Thyroid gland (tissue), 4 donors: ENCODE measurements at regions not wholly inside any gene's neighbourhood (a gene's known extent, or its start where the extent isn't known, plus 50 kb on each side); places are given as distances from the start of the nearest gene placed in this dataset.

Experiments used
- POLR2A ChIP-seq, 2 donors: fragments of 450-650 bp; IDR thresholded peaks; one replicate each; pipeline ENCODE4 v1.6.1; 2017; ENCODE audit warnings: antibody characterized with exemption in 2 of 2, mild to moderate bottlenecking in 2 of 2, moderate library complexity in 1 of 2
- TF ChIP-seq, protein P1 (sequence below), 6 experiments: fragments of 200-600 bp in 3 of 6; fragments of 450-650 bp in 3 of 6; sonication (generic) in 3 of 6; IDR thresholded peaks; one replicate each; pipeline ENCODE4 v1.5.1; 2016 to 2019; ENCODE audit warnings: antibody characterized with exemption in 6 of 6, mild to moderate bottlenecking in 2 of 6, inconsistent platforms in 1 of 6, moderate library complexity in 1 of 6

DNA sequence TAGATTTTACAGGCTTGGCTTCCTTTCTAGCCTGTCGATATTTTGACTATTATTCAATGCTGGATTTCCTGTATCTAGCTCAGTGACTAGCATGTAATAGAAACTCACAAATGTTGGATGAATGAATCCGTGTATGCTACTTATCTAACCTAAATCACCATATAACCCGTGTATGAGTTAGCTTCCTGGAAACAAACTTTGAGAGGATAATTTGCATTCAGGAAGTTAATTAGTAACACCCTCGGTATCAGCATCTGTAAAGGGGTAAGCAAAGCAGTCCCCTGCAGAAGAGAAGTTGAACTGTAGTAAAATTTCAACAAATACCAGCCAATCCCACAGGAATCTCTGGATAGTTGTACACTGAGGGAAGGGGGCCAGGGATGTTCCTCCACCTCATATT lies 269.4 kb upstream of the LRATD1 start:
- TF ChIP-seq, protein P1, sequence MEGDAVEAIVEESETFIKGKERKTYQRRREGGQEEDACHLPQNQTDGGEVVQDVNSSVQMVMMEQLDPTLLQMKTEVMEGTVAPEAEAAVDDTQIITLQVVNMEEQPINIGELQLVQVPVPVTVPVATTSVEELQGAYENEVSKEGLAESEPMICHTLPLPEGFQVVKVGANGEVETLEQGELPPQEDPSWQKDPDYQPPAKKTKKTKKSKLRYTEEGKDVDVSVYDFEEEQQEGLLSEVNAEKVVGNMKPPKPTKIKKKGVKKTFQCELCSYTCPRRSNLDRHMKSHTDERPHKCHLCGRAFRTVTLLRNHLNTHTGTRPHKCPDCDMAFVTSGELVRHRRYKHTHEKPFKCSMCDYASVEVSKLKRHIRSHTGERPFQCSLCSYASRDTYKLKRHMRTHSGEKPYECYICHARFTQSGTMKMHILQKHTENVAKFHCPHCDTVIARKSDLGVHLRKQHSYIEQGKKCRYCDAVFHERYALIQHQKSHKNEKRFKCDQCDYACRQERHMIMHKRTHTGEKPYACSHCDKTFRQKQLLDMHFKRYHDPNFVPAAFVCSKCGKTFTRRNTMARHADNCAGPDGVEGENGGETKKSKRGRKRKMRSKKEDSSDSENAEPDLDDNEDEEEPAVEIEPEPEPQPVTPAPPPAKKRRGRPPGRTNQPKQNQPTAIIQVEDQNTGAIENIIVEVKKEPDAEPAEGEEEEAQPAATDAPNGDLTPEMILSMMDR (IDR thresholded peaks at IDR 0.05) = no peak
- TF ChIP-seq POLR2A (IDR thresholded peaks at IDR 0.05) = no peak
